Calu3 (cell line): ENCODE measurements at regions not wholly inside any gene's neighbourhood (a gene's known extent, or its start where the extent isn't known, plus 50 kb on each side); places are given as distances from the start of the nearest gene placed in this dataset.
"Not testable (repeated sequence)": the region's sequence is repeated elsewhere in the genome, so short reads cannot be mapped to it uniquely, and the experiment has no call there.

Experiments used
- BruUV-seq: library from RNA; stranded (reverse); fragments of 400-500 nt; replicated peaks from 2 replicates; lab custom pipeline; 2021; lab: Mats Ljungman, UMichigan
- CTCF ChIA-PET: fragments of 300-600 bp; sonication (Branson Sonifier 250); formaldehyde crosslinking; loops from one replicate; lab custom pipeline; 2022; ENCODE audit warnings: antibody characterized with exemption; lab: Charles Lee
- DNase-seq: peaks from one replicate; pipeline ENCODE4 v3.0.0; 2022
- H3K27ac Mint-ChIP-seq: one replicate; pipeline ENCODE4 v1.8.0; 2022; ENCODE audit warnings: mixed read lengths; ENCODE audit not compliant: unreplicated experiment
- H3K27me3 Mint-ChIP-seq: one replicate; pipeline ENCODE4 v1.8.0; 2022; ENCODE audit warnings: mixed read lengths; ENCODE audit not compliant: unreplicated experiment
- H3K36me3 Mint-ChIP-seq: one replicate; pipeline ENCODE4 v1.8.0; 2022; ENCODE audit warnings: mild to moderate bottlenecking, moderate library complexity, mixed read lengths; ENCODE audit not compliant: insufficient read depth, unreplicated experiment
- H3K4me1 Mint-ChIP-seq: one replicate; pipeline ENCODE4 v1.8.0; 2022; ENCODE audit warnings: mild to moderate bottlenecking, low read depth, mixed read lengths; ENCODE audit not compliant: unreplicated experiment
- H3K4me3 Mint-ChIP-seq: one replicate; pipeline ENCODE4 v1.8.0; 2022; ENCODE audit warnings: mild to moderate bottlenecking, low read depth, moderate library complexity, mixed read lengths; ENCODE audit not compliant: unreplicated experiment
- H3K9me3 Mint-ChIP-seq: one replicate; pipeline ENCODE4 v1.8.0; 2022; ENCODE audit warnings: low read depth, mixed read lengths; ENCODE audit not compliant: unreplicated experiment
- CTCF ChIP-seq: fragments of 200-600 bp; IDR thresholded peaks from one replicate; pipeline ENCODE4 v1.8.0; 2022; ENCODE audit warnings: antibody characterized with exemption; ENCODE audit not compliant: unreplicated experiment
- intact Hi-C: fragments of 100-400 bp; cut with micrococcal nuclease; formaldehyde crosslinking; loops from one replicate; pipeline ENCODE4 v1.10.0; 2022; ENCODE audit not compliant: unreplicated experiment

- Mint-ChIP-seq H3K27me3 (no peaks in the 10 kb centered on the region), H3K4me1 (no peaks in the 10 kb centered on the region), H3K36me3 (no peaks in the 10 kb centered on the region), H3K9me3 (peaks cover 2% of the 10 kb centered on the region), H3K4me3 (no peak overlapping the region), H3K27ac (no peak overlapping the region)
- DNase-seq: no peak
- intact Hi-C loops: no loop called here
- CTCF ChIA-PET: no interaction called here
- BruUV-seq: no TSS peak
- TF ChIP-seq CTCF: no peak
These were observed 298.1 kb downstream of the TFAP2B start for GRCh38 chr6:51116723-51117122.

GRCh38 chr6:51118792-51119191 is 300.1 kb downstream of the TFAP2B start:
- no TSS peak for BruUV-seq
- Mint-ChIP-seq H3K4me3 (no peak overlapping the region), H3K36me3 (no peaks in the 10 kb centered on the region), H3K27me3 (no peaks in the 10 kb centered on the region), H3K4me1 (no peaks in the 10 kb centered on the region), H3K27ac (no peak overlapping the region), H3K9me3 (peaks cover 2% of the 10 kb centered on the region)
- CTCF ChIA-PET: no interaction called here
- no peak for DNase-seq
- no peak for TF ChIP-seq CTCF
- intact Hi-C loops: no loop called here

- Mint-ChIP-seq H3K27me3 (no peaks in the 10 kb centered on the region), H3K9me3 (peaks cover 2% of the 10 kb centered on the region), H3K4me3 (no peak overlapping the region), H3K27ac (no peak overlapping the region), H3K4me1 (no peaks in the 10 kb centered on the region), H3K36me3 (no peaks in the 10 kb centered on the region)
- CTCF ChIA-PET: no interaction called here
- intact Hi-C loops: no loop called here
- no peak for DNase-seq
- BruUV-seq: no TSS peak
- TF ChIP-seq CTCF: no peak
These were observed 301.3 kb downstream of the TFAP2B start for GRCh38 chr6:51120016-51120415.

- H3K4me1 Mint-ChIP-seq, intact Hi-C loops, BruUV-seq: not testable (repeated sequence)
These were observed 302.8 kb downstream of the TFAP2B start for GRCh38 chr6:51121380-51121976.

GRCh38 chr6:51129043-51129442 is 310.4 kb downstream of the TFAP2B start:
- intact Hi-C loops: no loop called here
- Mint-ChIP-seq H3K4me3 (no peak overlapping the region), H3K27me3 (no peaks in the 10 kb centered on the region), H3K9me3 (peaks cover 11% of the 10 kb centered on the region), H3K27ac (no peak overlapping the region), H3K36me3 (no peaks in the 10 kb centered on the region), H3K4me1 (no peaks in the 10 kb centered on the region)
- CTCF ChIA-PET: no interaction called here
- DNase-seq: no peak
- no TSS peak for BruUV-seq
- TF ChIP-seq CTCF: no peak

More at GRCh38 chr6:51121380-51121976, 302.8 kb downstream of the TFAP2B start:
- H3K27me3 Mint-ChIP-seq, DNase-seq, CTCF ChIA-PET, H3K27ac Mint-ChIP-seq, H3K4me3 Mint-ChIP-seq, H3K36me3 Mint-ChIP-seq, H3K9me3 Mint-ChIP-seq: not testable (repeated sequence)
